Karpas-422 (cell line): ENCODE measurements at regions not wholly inside any gene's neighbourhood (a gene's known extent, or its start where the extent isn't known, plus 50 kb on each side); places are given as distances from the start of the nearest gene placed in this dataset.
"Not testable (repeated sequence)": the region's sequence is repeated elsewhere in the genome, so short reads cannot be mapped to it uniquely, and the experiment has no call there.

ENCODE experiments used
- DNase-seq: peaks from one replicate; pipeline ENCODE4 v3.0.0-alpha.2; 2015
- H2AFZ ChIP-seq: fragments of 200-600 bp; sonication (generic); 2 replicates; pipeline ENCODE4 v1.6.1; 2014; ENCODE audit warnings: antibody characterized with exemption, low read length, mixed read lengths
- H3K27ac ChIP-seq: fragments of 200-600 bp; sonication (generic); 2 replicates; pipeline ENCODE4 v1.5.1; 2014; ENCODE audit warnings: mild to moderate bottlenecking, low read length, moderate library complexity
- H3K27me3 ChIP-seq: fragments of 200-600 bp; sonication (generic); 2 replicates; pipeline ENCODE4 v1.6.1; 2014; ENCODE audit warnings: low read length, mixed read lengths
- H3K36me3 ChIP-seq: fragments of 200-600 bp; sonication (generic); 2 replicates; pipeline ENCODE4 v1.6.1; 2014; ENCODE audit warnings: low read length, mixed read lengths; ENCODE audit not compliant: insufficient read depth
- H3K4me1 ChIP-seq: fragments of 200-600 bp; sonication (generic); 2 replicates; pipeline ENCODE4 v1.6.1; 2014; ENCODE audit warnings: mild to moderate bottlenecking, low read length, mixed read lengths
- H3K4me2 ChIP-seq: fragments of 200-600 bp; sonication (generic); 2 replicates; pipeline ENCODE4 v1.6.1; 2014; ENCODE audit warnings: low read length, low read depth, mild to moderate bottlenecking; ENCODE audit not compliant: poor library complexity, severe bottlenecking
- H3K4me3 ChIP-seq: fragments of 200-600 bp; sonication (generic); 2 replicates; pipeline ENCODE4 v1.5.1; 2014; ENCODE audit warnings: mild to moderate bottlenecking, antibody characterized with exemption, low read length, mixed read lengths
- H3K79me2 ChIP-seq: fragments of 200-600 bp; sonication (generic); 2 replicates; pipeline ENCODE4 v1.6.1; 2014; ENCODE audit warnings: mild to moderate bottlenecking, low read length, mixed read lengths
- H3K9ac ChIP-seq: fragments of 200-600 bp; sonication (generic); 2 replicates; pipeline ENCODE4 v1.6.0; 2014; ENCODE audit warnings: low read length
- H3K9me2 ChIP-seq: fragments of 200-600 bp; sonication (generic), shearing (Covaris generic); replicated peaks from 2 replicates; pipeline ENCODE4 v1.6.0; 2014; ENCODE audit warnings: mild to moderate bottlenecking, low read length, moderate library complexity; ENCODE audit not compliant: insufficient read depth
- H3K9me3 ChIP-seq: fragments of 300-700, 200-600 bp; sonication (generic); 2 replicates; pipeline ENCODE4 v1.6.1; 2014; ENCODE audit warnings: low read length, mixed read lengths
- H4K20me1 ChIP-seq: fragments of 200-600 bp; sonication (generic); 2 replicates; pipeline ENCODE4 v1.6.1; 2014; ENCODE audit warnings: mild to moderate bottlenecking, antibody characterized with exemption, low read length, low read depth; ENCODE audit not compliant: insufficient read depth

- H3K36me3 ChIP-seq, H3K27ac ChIP-seq, H3K4me1 ChIP-seq, H3K79me2 ChIP-seq, H4K20me1 ChIP-seq, H3K4me2 ChIP-seq, H3K27me3 ChIP-seq, H3K9me2 ChIP-seq, H2AFZ ChIP-seq, H3K4me3 ChIP-seq, DNase-seq, H3K9ac ChIP-seq: not testable (repeated sequence)
- peaks cover 13% of the 10 kb centered on the region for H3K9me3 ChIP-seq
Observed at GRCh38 chr11:22941544-22941943, 81.3 kb upstream of the CCDC179 start.

GRCh38 chr11:22957786-22958185 is 97.5 kb upstream of the CCDC179 start:
- no peaks in the 10 kb centered on the region for H3K27me3 ChIP-seq
- no peaks in the 10 kb centered on the region for H3K36me3 ChIP-seq
- no peak overlapping the region for H3K4me2 ChIP-seq
- no peak overlapping the region for H3K4me3 ChIP-seq
- DNase-seq: no peak
- H2AFZ ChIP-seq: no peak overlapping the region
- no peaks in the 10 kb centered on the region for H3K9me2 ChIP-seq
- no peaks in the 10 kb centered on the region for H3K4me1 ChIP-seq
- H3K27ac ChIP-seq: no peak overlapping the region
- H3K79me2 ChIP-seq: no peaks in the 10 kb centered on the region
- no peak overlapping the region for H3K9ac ChIP-seq
- H3K9me3 ChIP-seq: no peaks in the 10 kb centered on the region; the same call in 1 of the 2 replicates
- no peaks in the 10 kb centered on the region for H4K20me1 ChIP-seq

- no peak overlapping the region for H3K4me2 ChIP-seq
- H3K4me1 ChIP-seq: no peaks in the 10 kb centered on the region
- no peaks in the 10 kb centered on the region for H4K20me1 ChIP-seq
- no peak overlapping the region for H3K4me3 ChIP-seq
- H3K27ac ChIP-seq: no peak overlapping the region
- peaks cover 22% of the 10 kb centered on the region for H3K9me3 ChIP-seq
- H3K36me3 ChIP-seq: no peaks in the 10 kb centered on the region
- H3K9ac ChIP-seq: no peak overlapping the region
- no peak overlapping the region for H2AFZ ChIP-seq
- H3K9me2 ChIP-seq: no peaks in the 10 kb centered on the region
- H3K27me3 ChIP-seq: no peaks in the 10 kb centered on the region
- H3K79me2 ChIP-seq: no peaks in the 10 kb centered on the region
- DNase-seq: no peak
Observed at GRCh38 chr11:22974251-22974650, 114.0 kb upstream of the CCDC179 start.

- Histone ChIP-seq H2AFZ (no peak overlapping the region), H3K4me1 (no peaks in the 10 kb centered on the region), H3K4me2 (no peak overlapping the region), H3K27me3 (no peaks in the 10 kb centered on the region), H3K79me2 (no peaks in the 10 kb centered on the region), H3K9me3 (peaks cover 31% of the 10 kb centered on the region), H3K36me3 (no peaks in the 10 kb centered on the region), H3K9ac (no peak overlapping the region), H3K4me3 (no peak overlapping the region), H4K20me1 (no peaks in the 10 kb centered on the region), H3K27ac (no peak overlapping the region), H3K9me2 (no peaks in the 10 kb centered on the region)
- no peak for DNase-seq
Observed at GRCh38 chr11:22976146-22976545, 115.9 kb upstream of the CCDC179 start.

- Histone ChIP-seq H3K4me1 (no peaks in the 10 kb centered on the region), H2AFZ (no peak overlapping the region), H3K9me3 (peaks cover 22% of the 10 kb centered on the region), H3K36me3 (no peaks in the 10 kb centered on the region), H3K4me2 (no peak overlapping the region), H3K9me2 (no peaks in the 10 kb centered on the region), H3K27ac (no peak overlapping the region), H3K4me3 (no peak overlapping the region), H3K79me2 (no peaks in the 10 kb centered on the region), H3K9ac (no peak overlapping the region), H3K27me3 (no peaks in the 10 kb centered on the region), H4K20me1 (no peaks in the 10 kb centered on the region)
- DNase-seq: no peak
Observed at GRCh38 chr11:22982903-22983302, 122.6 kb upstream of the CCDC179 start.

- no peaks in the 10 kb centered on the region for H3K9me2 ChIP-seq
- no peak overlapping the region for H3K4me2 ChIP-seq
- no peaks in the 10 kb centered on the region for H3K4me1 ChIP-seq
- H3K79me2 ChIP-seq: no peaks in the 10 kb centered on the region
- no peak overlapping the region for H3K9ac ChIP-seq
- no peaks in the 10 kb centered on the region for H3K27me3 ChIP-seq
- H3K4me3 ChIP-seq: no peak overlapping the region
- no peak overlapping the region for H3K27ac ChIP-seq
- peaks cover 22% of the 10 kb centered on the region for H3K9me3 ChIP-seq
- no peak for DNase-seq
- no peaks in the 10 kb centered on the region for H4K20me1 ChIP-seq
- no peak overlapping the region for H2AFZ ChIP-seq
- H3K36me3 ChIP-seq: no peaks in the 10 kb centered on the region
Observed at GRCh38 chr11:22984045-22984444, 123.8 kb upstream of the CCDC179 start.

GRCh38 chr11:22989371-22989770 is 129.1 kb upstream of the CCDC179 start:
- H4K20me1 ChIP-seq: no peaks in the 10 kb centered on the region
- no peaks in the 10 kb centered on the region for H3K4me1 ChIP-seq
- H3K9ac ChIP-seq: no peak overlapping the region
- H2AFZ ChIP-seq: no peak overlapping the region
- H3K27ac ChIP-seq: no peak overlapping the region
- no peak for DNase-seq
- H3K4me2 ChIP-seq: no peak overlapping the region
- H3K9me3 ChIP-seq: peaks cover 15% of the 10 kb centered on the region
- H3K27me3 ChIP-seq: no peaks in the 10 kb centered on the region
- no peaks in the 10 kb centered on the region for H3K9me2 ChIP-seq
- no peaks in the 10 kb centered on the region for H3K36me3 ChIP-seq
- H3K79me2 ChIP-seq: no peaks in the 10 kb centered on the region
- no peak overlapping the region for H3K4me3 ChIP-seq

- Histone ChIP-seq H3K4me3 (no peak overlapping the region), H2AFZ (no peak overlapping the region), H3K9me2 (no peaks in the 10 kb centered on the region), H3K36me3 (no peaks in the 10 kb centered on the region), H3K27me3 (no peaks in the 10 kb centered on the region), H3K9ac (no peak overlapping the region), H3K9me3 (peaks cover 15% of the 10 kb centered on the region), H3K27ac (no peak overlapping the region), H3K4me1 (no peaks in the 10 kb centered on the region), H3K4me2 (no peak overlapping the region), H4K20me1 (no peaks in the 10 kb centered on the region), H3K79me2 (no peaks in the 10 kb centered on the region)
- DNase-seq: no peak
Observed at GRCh38 chr11:22991196-22991595, 130.9 kb upstream of the CCDC179 start.

GRCh38 chr11:23006730-23007129 is 146.5 kb upstream of the CCDC179 start:
- no peak overlapping the region for H2AFZ ChIP-seq
- H3K9ac ChIP-seq: no peak overlapping the region
- H3K4me2 ChIP-seq: no peak overlapping the region
- peaks cover 8% of the 10 kb centered on the region for H3K9me3 ChIP-seq
- no peak overlapping the region for H3K27ac ChIP-seq
- no peaks in the 10 kb centered on the region for H3K36me3 ChIP-seq
- H3K4me1 ChIP-seq: no peaks in the 10 kb centered on the region
- no peak overlapping the region for H3K4me3 ChIP-seq
- H3K9me2 ChIP-seq: no peaks in the 10 kb centered on the region
- no peaks in the 10 kb centered on the region for H3K27me3 ChIP-seq
- H4K20me1 ChIP-seq: no peaks in the 10 kb centered on the region
- DNase-seq: no peak
- no peaks in the 10 kb centered on the region for H3K79me2 ChIP-seq
